Subcutaneous abdominal adipose tissue (tissue), 5 donors: ENCODE measurements at regions not wholly inside any gene's neighbourhood (a gene's known extent, or its start where the extent isn't known, plus 50 kb on each side); places are given as distances from the start of the nearest gene placed in this dataset.
A peak's percentile ranks its signal among the peaks of the same experiment; 100 is the strongest.

Experiments
- H3K27ac ChIP-seq: one replicate; pipeline ENCODE4 v1.7.0; 2013; ENCODE audit warnings: low read depth, mild to moderate bottlenecking, inconsistent platforms, low read length, moderate library complexity
- H3K27me3 ChIP-seq, 5 donors: one replicate each; pipeline ENCODE4 v1.7.0; 2013; ENCODE audit warnings: low read length in 5 of 5, inconsistent platforms in 1 of 5; ENCODE audit not compliant: control insufficient read depth in 5 of 5, insufficient read depth in 4 of 5
- H3K36me3 ChIP-seq, 5 donors: one replicate each; pipeline ENCODE4 v1.7.0; 2013; ENCODE audit warnings: low read length in 5 of 5; ENCODE audit not compliant: control insufficient read depth in 5 of 5, insufficient read depth in 5 of 5
- H3K4me1 ChIP-seq, 5 donors: one replicate each; pipeline ENCODE4 v1.7.0; 2013; ENCODE audit warnings: low read length in 5 of 5, mild to moderate bottlenecking in 3 of 5, moderate library complexity in 1 of 5; ENCODE audit not compliant: control insufficient read depth in 5 of 5, insufficient read depth in 5 of 5
- H3K4me3 ChIP-seq, 5 donors: one replicate each; pipeline ENCODE4 v1.7.0; 2013; ENCODE audit warnings: low read length in 5 of 5, low read depth in 1 of 5
- H3K9ac ChIP-seq, 5 donors: one replicate each; pipeline ENCODE4 v1.7.0; 2013; ENCODE audit warnings: low read length in 5 of 5, mild to moderate bottlenecking in 4 of 5, moderate library complexity in 3 of 5
- H3K9me3 ChIP-seq, 5 donors: one replicate each; pipeline ENCODE4 v1.7.0; 2013; ENCODE audit warnings: low read length in 5 of 5; ENCODE audit not compliant: control insufficient read depth in 5 of 5
- donor health status: healthy.
- donor health status: healthy.
- donor health status: healthy.
- donor health status: healthy.
- donor health status: healthy.

GRCh38 chr1:199182186-199182843, 543.5 kb downstream of the PTPRC start:
- H3K9ac ChIP-seq: no peak overlapping the region
- no peaks in the 10 kb centered on the region for H3K27me3 ChIP-seq
- peaks cover 0 to 18% (median 6%) of the 10 kb centered on the region in 5 donors for H3K4me1 ChIP-seq
- H3K27ac ChIP-seq: peak overlapping the region; percentile 17
- no peaks in the 10 kb centered on the region for H3K9me3 ChIP-seq
- H3K36me3 ChIP-seq: no peaks in the 10 kb centered on the region
- no peak overlapping the region for H3K4me3 ChIP-seq

GRCh38 chr1:199184180-199184579, 545.3 kb downstream of the PTPRC start:
- Histone ChIP-seq H3K9ac (no peak overlapping the region), H3K36me3 (no peaks in the 10 kb centered on the region), H3K4me3 (no peak overlapping the region), H3K27ac (no peak overlapping the region), H3K4me1 (peaks cover 0 to 17% (median 6%) of the 10 kb centered on the region in 5 donors), H3K9me3 (no peaks in the 10 kb centered on the region), H3K27me3 (no peaks in the 10 kb centered on the region)

DNA sequence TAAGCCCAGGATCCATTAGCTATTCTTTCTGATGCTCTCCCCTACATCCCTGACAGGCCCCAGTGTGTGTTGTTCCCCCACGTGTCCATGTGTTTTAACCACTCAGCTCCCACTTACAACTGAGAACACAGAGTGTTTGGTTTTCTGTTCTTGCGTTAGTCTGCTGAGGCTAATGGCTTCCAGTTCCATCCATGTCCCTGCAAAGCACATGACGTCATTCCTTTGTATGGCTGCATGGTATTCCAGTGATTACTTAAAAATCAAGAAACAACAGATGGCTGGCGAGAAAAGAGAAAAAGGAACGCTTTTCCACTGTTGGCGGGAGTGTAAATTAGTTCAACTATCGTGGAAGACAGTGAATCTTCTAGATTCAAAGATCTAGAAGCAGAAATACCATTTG, 556.0 kb downstream of the PTPRC start:
- Histone ChIP-seq H3K27me3 (no peaks in the 10 kb centered on the region), H3K9me3 (no peaks in the 10 kb centered on the region), H3K4me3 (no peak overlapping the region), H3K36me3 (no peaks in the 10 kb centered on the region), H3K9ac (no peak overlapping the region), H3K4me1 (no peaks in the 10 kb centered on the region), H3K27ac (no peak overlapping the region)

GRCh38 chr1:199197695-199198094, 558.9 kb downstream of the PTPRC start:
- H3K4me3 ChIP-seq: no peak overlapping the region

GRCh38 chr1:199202331-199202730, 563.5 kb downstream of the PTPRC start:
- H3K4me1 ChIP-seq: peaks cover 0 to 10% (median 5%) of the 10 kb centered on the region in 5 donors
- H3K27me3 ChIP-seq: no peaks in the 10 kb centered on the region
- no peaks in the 10 kb centered on the region for H3K36me3 ChIP-seq
- H3K4me3 ChIP-seq: no peak overlapping the region
- H3K9me3 ChIP-seq: no peaks in the 10 kb centered on the region
- H3K9ac ChIP-seq: no peak overlapping the region
- no peak overlapping the region for H3K27ac ChIP-seq

More at GRCh38 chr1:199197695-199198094, 558.9 kb downstream of the PTPRC start:
- no peak overlapping the region for H3K27ac ChIP-seq
- no peaks in the 10 kb centered on the region for H3K36me3 ChIP-seq
- no peaks in the 10 kb centered on the region for H3K9me3 ChIP-seq
- H3K27me3 ChIP-seq: no peaks in the 10 kb centered on the region
- no peak overlapping the region for H3K9ac ChIP-seq
- H3K4me1 ChIP-seq: peaks cover 0 to 5% (median 0%) of the 10 kb centered on the region in 5 donors

DNA sequence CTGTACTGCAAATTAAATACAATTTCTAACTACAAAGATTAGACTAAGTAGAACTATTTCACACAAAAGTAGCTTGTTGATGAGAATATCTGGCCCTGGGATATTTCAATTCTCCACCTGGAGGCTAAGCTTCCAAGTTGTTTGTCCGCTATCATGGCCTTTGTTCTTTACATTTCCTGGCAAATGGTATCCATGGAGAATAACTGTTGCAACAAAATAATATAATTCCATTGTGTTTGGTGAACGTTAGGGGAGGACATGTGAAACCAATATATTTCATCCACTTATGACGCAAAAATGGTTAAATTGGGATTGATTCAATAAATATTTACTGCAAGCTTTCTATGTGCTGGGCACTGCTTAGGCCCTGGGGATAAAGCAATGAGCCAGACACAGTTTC, 565.4 kb downstream of the PTPRC start:
- Histone ChIP-seq H3K9ac (no peak overlapping the region), H3K27me3 (no peaks in the 10 kb centered on the region), H3K36me3 (no peaks in the 10 kb centered on the region), H3K4me3 (no peak overlapping the region), H3K27ac (no peak overlapping the region), H3K4me1 (peaks cover 0 to 16% (median 9%) of the 10 kb centered on the region in 5 donors), H3K9me3 (no peaks in the 10 kb centered on the region)

- Histone ChIP-seq H3K27me3 (no peaks in the 10 kb centered on the region), H3K4me3 (no peak overlapping the region), H3K4me1 (peaks cover 0 to 16% (median 9%) of the 10 kb centered on the region in 5 donors), H3K9ac (no peak overlapping the region), H3K9me3 (no peaks in the 10 kb centered on the region), H3K36me3 (no peaks in the 10 kb centered on the region), H3K27ac (no peak overlapping the region)
These were observed 567.1 kb downstream of the PTPRC start for GRCh38 chr1:199205740-199206441.

GRCh38 chr1:199208847-199209246, 570.0 kb downstream of the PTPRC start:
- Histone ChIP-seq H3K4me3 (no peak overlapping the region), H3K27ac (no peak overlapping the region), H3K9me3 (no peaks in the 10 kb centered on the region), H3K9ac (no peak overlapping the region), H3K4me1 (peaks cover 0 to 15% (median 4%) of the 10 kb centered on the region in 5 donors), H3K36me3 (no peaks in the 10 kb centered on the region), H3K27me3 (no peaks in the 10 kb centered on the region)

DNA sequence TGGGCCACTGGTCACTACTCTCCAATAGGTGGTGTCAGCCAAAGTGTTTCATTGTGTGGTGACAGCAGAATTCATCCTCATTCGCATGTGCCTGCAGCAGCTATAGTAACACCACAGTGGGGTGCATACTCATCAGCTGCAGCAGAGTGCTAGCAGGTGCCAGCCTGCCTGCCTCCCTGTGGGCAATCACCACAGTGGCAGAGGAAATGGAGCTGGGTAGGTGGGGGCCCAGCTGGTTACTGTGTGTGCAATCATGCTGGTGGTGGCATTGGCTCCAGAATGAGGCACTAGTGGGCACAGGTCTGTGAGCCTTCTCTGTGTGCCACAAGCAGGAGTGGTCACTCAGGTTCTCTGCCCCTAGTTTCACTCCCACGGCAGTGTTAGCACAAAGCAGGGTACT, 579.2 kb downstream of the PTPRC start:
- Histone ChIP-seq H3K27me3 (no peaks in the 10 kb centered on the region), H3K4me1 (no peaks in the 10 kb centered on the region), H3K27ac (no peak overlapping the region), H3K9ac (no peak overlapping the region), H3K9me3 (no peaks in the 10 kb centered on the region), H3K4me3 (no peak overlapping the region), H3K36me3 (no peaks in the 10 kb centered on the region)

GRCh38 chr1:199218533-199218932, 579.7 kb downstream of the PTPRC start:
- Histone ChIP-seq H3K27ac (no peak overlapping the region), H3K4me3 (no peak overlapping the region), H3K4me1 (no peaks in the 10 kb centered on the region), H3K9ac (no peak overlapping the region), H3K9me3 (no peaks in the 10 kb centered on the region), H3K36me3 (no peaks in the 10 kb centered on the region), H3K27me3 (no peaks in the 10 kb centered on the region)
